ENCODE measurements at regions not wholly inside any gene's neighbourhood (a gene's known extent, or its start where the extent isn't known, plus 50 kb on each side); places are given as distances from the start of the nearest gene placed in this dataset.
A peak's percentile ranks its signal among the peaks of the same experiment; 100 is the strongest.

GRCh38 chr6:22001396-22002027, 295.3 kb downstream of the PRL start:
- H3K36me3 ChIP-seq (ENCODE audit: control insufficient read depth in 4 of 4, insufficient read depth in 4 of 4, low read length in 4 of 4) = no peaks in the 10 kb centered on the region
- no peak for ATAC-seq (ENCODE audit: insufficient read depth, low FRiP score)
- 47 to 67% methylated on average over 2 of the region's 2 CpGs for WGBS, 2 donors
- H3K9me3 ChIP-seq (ENCODE audit: control insufficient read depth in 4 of 4, insufficient read depth in 3 of 4, low read length in 3 of 4) = no peaks in the 10 kb centered on the region
- no peaks in the 10 kb centered on the region for H3K27me3 ChIP-seq (ENCODE audit: control insufficient read depth in 3 of 3, insufficient read depth in 3 of 3, low read length in 2 of 3)
- peak in 1 of 3 donors; percentile 50 for DNase-seq
- H3K4me3 ChIP-seq = no peak overlapping the region
- no peak overlapping the region for H3K9ac ChIP-seq (ENCODE audit: insufficient read depth in 1 of 2, low read length in 2 of 2)
- peaks cover 0 to 32% (median 19%) of the 10 kb centered on the region in 5 donors for H3K4me1 ChIP-seq (ENCODE audit: control insufficient read depth in 5 of 5, insufficient read depth in 5 of 5, low read length in 5 of 5)
- no peak overlapping the region for H3K27ac ChIP-seq (ENCODE audit: low read depth in 1 of 2, low read length in 1 of 2)
- no peak for TF ChIP-seq CTCF (IDR thresholded peaks at IDR 0.05; ENCODE audit: control extremely low read depth, extremely low read depth)

GRCh38 chr6:22003287-22003686, 293.5 kb downstream of the PRL start:
- WGBS, 2 donors = 74 to 84% methylated on average over 3 of the region's 3 CpGs
- ATAC-seq (ENCODE audit: insufficient read depth, low FRiP score) = no peak
- H3K9ac ChIP-seq (ENCODE audit: insufficient read depth in 1 of 2, low read length in 2 of 2) = no peak overlapping the region

GRCh38 chr6:22006795-22007194, 290.0 kb downstream of the PRL start:
- Histone ChIP-seq H3K4me1 (ENCODE audit: control insufficient read depth in 5 of 5, insufficient read depth in 5 of 5, low read length in 5 of 5) (peaks cover 0 to 5% (median 0%) of the 10 kb centered on the region in 5 donors), H3K36me3 (ENCODE audit: control insufficient read depth in 4 of 4, insufficient read depth in 4 of 4, low read length in 4 of 4) (no peaks in the 10 kb centered on the region), H3K9me3 (ENCODE audit: control insufficient read depth in 4 of 4, insufficient read depth in 3 of 4, low read length in 3 of 4) (no peaks in the 10 kb centered on the region), H3K4me3 (no peak overlapping the region), H3K27me3 (ENCODE audit: control insufficient read depth in 3 of 3, insufficient read depth in 3 of 3, low read length in 2 of 3) (no peaks in the 10 kb centered on the region), H3K27ac (ENCODE audit: low read depth in 1 of 2, low read length in 1 of 2) (no peak overlapping the region), H3K9ac (ENCODE audit: insufficient read depth in 1 of 2, low read length in 2 of 2) (no peak overlapping the region)
- no peak for ATAC-seq (ENCODE audit: insufficient read depth, low FRiP score)
- no peak for DNase-seq
- 77 to 92% methylated on average over 3 of the region's 3 CpGs for WGBS, 2 donors
- TF ChIP-seq CTCF (IDR thresholded peaks at IDR 0.05; ENCODE audit: control extremely low read depth, extremely low read depth) = no peak

More at GRCh38 chr6:22003287-22003686, 293.5 kb downstream of the PRL start:
- no peaks in the 10 kb centered on the region for H3K9me3 ChIP-seq (ENCODE audit: control insufficient read depth in 4 of 4, insufficient read depth in 3 of 4, low read length in 3 of 4)
- no peak for TF ChIP-seq CTCF (IDR thresholded peaks at IDR 0.05; ENCODE audit: control extremely low read depth, extremely low read depth)
- H3K4me3 ChIP-seq = no peak overlapping the region
- H3K27me3 ChIP-seq (ENCODE audit: control insufficient read depth in 3 of 3, insufficient read depth in 3 of 3, low read length in 2 of 3) = no peaks in the 10 kb centered on the region
- H3K4me1 ChIP-seq (ENCODE audit: control insufficient read depth in 5 of 5, insufficient read depth in 5 of 5, low read length in 5 of 5) = peaks cover 0 to 15% (median 9%) of the 10 kb centered on the region in 5 donors
- DNase-seq = peak in 2 of 3 donors; percentile 33 to 47
- H3K36me3 ChIP-seq (ENCODE audit: control insufficient read depth in 4 of 4, insufficient read depth in 4 of 4, low read length in 4 of 4) = no peaks in the 10 kb centered on the region
- no peak overlapping the region for H3K27ac ChIP-seq (ENCODE audit: low read depth in 1 of 2, low read length in 1 of 2)

DNA sequence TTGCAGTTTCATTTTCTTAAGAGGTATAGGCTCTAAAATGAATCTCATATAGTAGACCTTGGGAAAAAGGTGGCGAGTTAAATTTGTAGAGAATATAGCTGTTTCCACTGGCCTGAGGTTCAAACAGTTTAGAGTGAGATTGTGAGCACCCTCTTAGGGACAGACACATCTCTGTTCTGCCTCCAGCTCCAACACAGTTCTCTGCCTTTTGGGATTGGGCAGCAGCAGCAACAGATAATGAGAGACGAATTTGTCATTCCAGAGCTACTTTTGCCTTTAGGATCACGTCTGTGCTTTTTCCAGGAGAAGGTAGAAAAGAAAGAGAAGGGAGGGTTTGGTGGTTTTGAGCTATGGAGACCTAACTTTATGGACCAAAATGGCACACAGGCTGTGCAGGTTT, 289.4 kb downstream of the PRL start:
- Histone ChIP-seq H3K4me3 (no peak overlapping the region), H3K9ac (ENCODE audit: insufficient read depth in 1 of 2, low read length in 2 of 2) (no peak overlapping the region)

More for the DNA sequence above, 289.4 kb downstream of the PRL start:
- no peak for DNase-seq
- ATAC-seq (ENCODE audit: insufficient read depth, low FRiP score) = no peak
- Histone ChIP-seq H3K9me3 (ENCODE audit: control insufficient read depth in 4 of 4, insufficient read depth in 3 of 4, low read length in 3 of 4) (no peaks in the 10 kb centered on the region), H3K27ac (ENCODE audit: low read depth in 1 of 2, low read length in 1 of 2) (no peak overlapping the region), H3K36me3 (ENCODE audit: control insufficient read depth in 4 of 4, insufficient read depth in 4 of 4, low read length in 4 of 4) (no peaks in the 10 kb centered on the region), H3K27me3 (ENCODE audit: control insufficient read depth in 3 of 3, insufficient read depth in 3 of 3, low read length in 2 of 3) (no peaks in the 10 kb centered on the region), H3K4me1 (ENCODE audit: control insufficient read depth in 5 of 5, insufficient read depth in 5 of 5, low read length in 5 of 5) (peaks cover 0 to 5% (median 0%) of the 10 kb centered on the region in 5 donors)
- no peak for TF ChIP-seq CTCF (IDR thresholded peaks at IDR 0.05; ENCODE audit: control extremely low read depth, extremely low read depth)
- WGBS, 2 donors = 81 to 92% methylated on average over 3 of the region's 3 CpGs

All from lung (tissue), 11 donors.